Activated CD8-positive, alpha-beta T cell treated with anti-CD3 and anti-CD28 coated beads for 36 hours (primary cell): ENCODE measurements at regions not wholly inside any gene's neighbourhood (a gene's known extent, or its start where the extent isn't known, plus 50 kb on each side); places are given as distances from the start of the nearest gene placed in this dataset.

Experiments used
- ATAC-seq: fragments of 200-7000 bp; cut with Tn5 transposase; one replicate; pipeline ENCODE4 v1.10.0; 2021; ENCODE audit warnings: mild to moderate bottlenecking, moderate library complexity
- CTCF ChIA-PET: fragments of 350-600 bp; sonication (Branson Sonifier 250); formaldehyde crosslinking; loops from one replicate; lab custom pipeline; 2021; ENCODE audit warnings: antibody characterized with exemption; lab: Charles Lee
- POLR2A ChIA-PET: fragments of 350-600 bp; sonication (Branson Sonifier 250); formaldehyde crosslinking; loops from one replicate; lab custom pipeline; 2021; ENCODE audit warnings: antibody characterized with exemption; lab: Charles Lee
- DNase-seq: peaks from one replicate; pipeline ENCODE4 v3.0.0-alpha.2; 2020
- H3K27ac Mint-ChIP-seq: one replicate; pipeline ENCODE4 v1.8.0; 2021; ENCODE audit warnings: mild to moderate bottlenecking, mixed read lengths
- H3K27me3 Mint-ChIP-seq: one replicate; pipeline ENCODE4 v1.8.0; 2021; ENCODE audit warnings: mixed read lengths
- H3K36me3 Mint-ChIP-seq: one replicate; pipeline ENCODE4 v1.8.0; 2021; ENCODE audit warnings: low read depth, mixed read lengths
- H3K4me1 Mint-ChIP-seq: one replicate; pipeline ENCODE4 v1.8.0; 2021; ENCODE audit warnings: low read depth, mixed read lengths
- H3K4me3 Mint-ChIP-seq: one replicate; pipeline ENCODE4 v1.8.0; 2021; ENCODE audit warnings: mild to moderate bottlenecking, moderate library complexity, mixed read lengths
- H3K9me3 Mint-ChIP-seq: one replicate; pipeline ENCODE4 v1.8.0; 2021; ENCODE audit warnings: mixed read lengths
- intact Hi-C: fragments of 100-400 bp; cut with micrococcal nuclease; formaldehyde crosslinking; loops from one replicate; pipeline ENCODE4 v1.10.0; 2022
- TF ChIP-seq, protein P1 (sequence below): fragments of 200-600 bp; IDR thresholded peaks from one replicate; pipeline ENCODE4 v1.8.0; 2022; ENCODE audit warnings: antibody characterized with exemption, mild to moderate bottlenecking

DNA sequence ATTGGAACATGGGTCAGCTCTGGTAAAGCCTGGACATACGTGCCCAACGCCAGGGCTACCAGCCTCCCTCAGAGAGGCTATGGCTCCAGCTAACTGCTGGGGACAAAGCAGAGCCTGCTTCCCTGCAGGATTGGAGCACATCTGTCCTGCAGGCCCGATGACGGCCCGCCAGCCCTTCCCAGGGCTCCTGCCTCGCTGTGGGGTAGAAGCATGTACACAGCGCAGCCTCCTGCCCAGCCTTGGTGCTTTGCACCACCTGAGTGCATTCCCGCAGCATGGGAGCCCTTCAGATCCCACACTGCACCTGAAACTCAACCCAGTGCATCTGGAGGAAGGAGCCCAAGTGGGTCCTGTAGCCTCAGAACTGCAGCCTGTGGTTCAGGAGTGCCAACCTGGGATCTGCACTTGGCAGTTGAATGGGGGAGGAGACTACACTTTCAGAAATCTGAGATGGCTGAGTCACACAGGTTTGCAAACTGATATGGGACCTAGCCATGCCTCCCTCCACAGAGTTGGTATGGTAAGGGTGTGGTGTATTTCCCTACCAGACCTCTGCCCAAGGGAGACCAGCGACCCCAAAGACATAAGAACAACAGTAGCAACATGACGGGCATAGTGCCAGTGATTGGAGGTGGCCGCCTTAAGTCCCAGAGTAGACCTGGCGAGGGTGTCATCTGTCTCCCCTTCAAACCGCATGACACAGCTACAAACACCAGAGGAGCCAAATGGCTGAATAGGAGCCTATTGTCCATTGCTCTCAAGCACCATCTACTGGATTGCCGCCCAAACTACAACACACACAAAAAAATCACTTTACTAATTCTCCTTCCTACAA lies 273.9 kb upstream of the MIS18BP1 start:
- ATAC-seq, result no peak
- H3K27ac Mint-ChIP-seq, result no peak overlapping the region
- H3K36me3 Mint-ChIP-seq, result no peaks in the 10 kb centered on the region
- CTCF ChIA-PET, result interaction anchor here (1.0 to 1.6 kb wide), 2 partner anchors 10 to 101 kb away, joined by 3 to 4 read pairs; no protein-coding TSS in a partner anchor
- H3K4me3 Mint-ChIP-seq, result no peak overlapping the region
- TF ChIP-seq, protein P1, sequence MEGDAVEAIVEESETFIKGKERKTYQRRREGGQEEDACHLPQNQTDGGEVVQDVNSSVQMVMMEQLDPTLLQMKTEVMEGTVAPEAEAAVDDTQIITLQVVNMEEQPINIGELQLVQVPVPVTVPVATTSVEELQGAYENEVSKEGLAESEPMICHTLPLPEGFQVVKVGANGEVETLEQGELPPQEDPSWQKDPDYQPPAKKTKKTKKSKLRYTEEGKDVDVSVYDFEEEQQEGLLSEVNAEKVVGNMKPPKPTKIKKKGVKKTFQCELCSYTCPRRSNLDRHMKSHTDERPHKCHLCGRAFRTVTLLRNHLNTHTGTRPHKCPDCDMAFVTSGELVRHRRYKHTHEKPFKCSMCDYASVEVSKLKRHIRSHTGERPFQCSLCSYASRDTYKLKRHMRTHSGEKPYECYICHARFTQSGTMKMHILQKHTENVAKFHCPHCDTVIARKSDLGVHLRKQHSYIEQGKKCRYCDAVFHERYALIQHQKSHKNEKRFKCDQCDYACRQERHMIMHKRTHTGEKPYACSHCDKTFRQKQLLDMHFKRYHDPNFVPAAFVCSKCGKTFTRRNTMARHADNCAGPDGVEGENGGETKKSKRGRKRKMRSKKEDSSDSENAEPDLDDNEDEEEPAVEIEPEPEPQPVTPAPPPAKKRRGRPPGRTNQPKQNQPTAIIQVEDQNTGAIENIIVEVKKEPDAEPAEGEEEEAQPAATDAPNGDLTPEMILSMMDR, result peak; percentile 35
- POLR2A ChIA-PET, result no interaction called here
- H3K4me1 Mint-ChIP-seq, result no peaks in the 10 kb centered on the region
- no peaks in the 10 kb centered on the region for H3K27me3 Mint-ChIP-seq
- peaks cover 24% of the 10 kb centered on the region for H3K9me3 Mint-ChIP-seq
- intact Hi-C loops, result loop anchor here (10.0 kb wide), 1 partner anchor 92 kb away; no protein-coding TSS in a partner anchor
- DNase-seq, result peak; percentile 7

DNA sequence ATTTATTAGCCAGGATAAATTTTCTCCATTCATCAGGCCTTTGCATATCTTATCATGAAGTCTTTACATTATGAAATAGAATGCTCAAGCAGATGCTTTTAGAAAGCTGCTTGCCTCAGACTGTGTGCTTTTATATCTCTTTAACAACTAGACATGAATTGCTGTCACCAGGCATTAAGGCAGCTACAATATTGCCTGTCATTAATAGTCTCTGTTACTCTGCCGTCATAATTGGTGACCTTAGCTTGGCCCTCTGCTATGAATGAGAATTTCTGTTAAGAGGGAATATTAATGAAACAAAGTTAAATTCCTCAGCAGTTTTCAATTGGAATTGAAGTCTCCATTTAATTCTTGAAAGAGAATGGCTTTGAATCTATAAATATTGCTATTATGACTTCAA lies 266.8 kb upstream of the MIS18BP1 start:
- ChIA-PET POLR2A (no interaction called here), CTCF (no interaction called here)
- ATAC-seq (no peak), DNase-seq (no peak)
- no peak overlapping the region for H3K27ac Mint-ChIP-seq
- H3K36me3 Mint-ChIP-seq, result no peaks in the 10 kb centered on the region
- intact Hi-C loops, result loop anchor here (10.0 kb wide), 1 partner anchor 85 kb away; no protein-coding TSS in a partner anchor
- no peaks in the 10 kb centered on the region for H3K4me1 Mint-ChIP-seq
- peaks cover 8% of the 10 kb centered on the region for H3K9me3 Mint-ChIP-seq
- no peaks in the 10 kb centered on the region for H3K27me3 Mint-ChIP-seq
- TF ChIP-seq, protein P1, result no peak
- no peak overlapping the region for H3K4me3 Mint-ChIP-seq

DNA sequence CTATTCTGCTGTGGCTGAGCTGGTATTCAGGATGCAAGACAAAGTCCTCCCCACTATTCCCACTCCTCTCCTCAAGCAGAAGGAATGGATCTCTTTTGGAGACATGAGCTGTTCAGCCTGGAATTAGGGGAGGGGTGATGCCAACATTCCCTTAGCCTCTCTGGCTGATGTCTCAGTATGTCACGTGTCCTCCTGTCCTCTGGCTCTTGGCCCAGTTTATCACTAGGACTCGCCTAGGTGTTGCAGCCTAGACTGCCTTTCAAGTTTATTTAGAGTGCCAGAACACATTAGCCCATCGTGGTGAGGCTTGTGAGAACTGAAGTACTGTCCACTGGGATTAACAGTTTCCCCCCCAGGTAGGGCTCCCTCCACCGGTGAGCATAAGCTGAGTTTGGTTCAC lies 239.9 kb upstream of the MIS18BP1 start:
- intact Hi-C loops, result no loop called here
- H3K36me3 Mint-ChIP-seq, result no peaks in the 10 kb centered on the region
- H3K27ac Mint-ChIP-seq, result no peak overlapping the region
- ChIA-PET CTCF (no interaction called here), POLR2A (no interaction called here)
- H3K9me3 Mint-ChIP-seq, result peaks cover 9% of the 10 kb centered on the region
- TF ChIP-seq, protein P1, result no peak
- no peaks in the 10 kb centered on the region for H3K27me3 Mint-ChIP-seq
- no peaks in the 10 kb centered on the region for H3K4me1 Mint-ChIP-seq
- ATAC-seq (no peak), DNase-seq (no peak)
- H3K4me3 Mint-ChIP-seq, result no peak overlapping the region

DNA sequence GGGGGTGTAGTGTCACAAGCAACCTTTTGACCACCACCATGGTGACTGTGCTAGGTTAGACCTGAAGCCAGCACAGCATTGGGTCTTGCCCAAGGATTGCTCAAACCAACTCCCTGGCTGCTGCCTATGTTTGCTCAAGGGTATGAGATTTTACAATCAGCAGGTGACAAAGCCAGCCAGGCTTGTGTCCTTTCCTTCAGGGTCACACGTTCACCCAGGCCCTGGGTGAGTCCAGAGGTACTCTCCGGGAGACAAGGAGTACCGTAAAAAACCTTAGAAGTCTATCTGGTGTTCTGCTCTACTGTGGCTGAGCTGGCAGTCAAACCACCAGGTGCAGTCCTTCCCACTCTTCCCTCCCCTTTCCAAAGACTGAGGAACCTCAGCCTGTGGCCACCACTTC lies 238.9 kb upstream of the MIS18BP1 start:
- CTCF ChIA-PET, result no interaction called here
- H3K36me3 Mint-ChIP-seq, result no peaks in the 10 kb centered on the region
- no peaks in the 10 kb centered on the region for H3K27me3 Mint-ChIP-seq
- H3K4me1 Mint-ChIP-seq, result no peaks in the 10 kb centered on the region
- no peak overlapping the region for H3K4me3 Mint-ChIP-seq
- H3K27ac Mint-ChIP-seq, result no peak overlapping the region
- intact Hi-C loops, result no loop called here
- POLR2A ChIA-PET, result no interaction called here
- H3K9me3 Mint-ChIP-seq, result peaks cover 9% of the 10 kb centered on the region
- ATAC-seq, result no peak
- DNase-seq, result no peak
- TF ChIP-seq, protein P1, result no peak

DNA sequence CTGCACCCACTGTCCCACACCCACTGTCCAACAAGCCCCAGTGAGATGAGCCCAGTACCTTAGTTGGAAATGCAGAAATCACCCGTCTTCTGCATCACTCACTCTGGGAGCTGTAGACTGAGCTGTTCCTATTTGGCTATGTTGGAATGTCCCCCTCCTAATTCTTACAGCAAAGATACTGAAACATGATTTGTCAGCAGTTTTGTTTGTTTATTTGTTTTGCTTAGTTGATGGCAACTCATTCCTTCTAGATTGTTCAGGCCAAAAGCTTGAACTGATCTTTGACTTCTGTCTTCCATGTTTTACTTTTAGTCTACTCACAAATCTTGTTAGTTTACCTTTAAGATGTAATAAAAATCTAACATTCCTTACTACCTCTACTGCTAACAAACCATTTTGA lies 233.6 kb upstream of the MIS18BP1 start:
- ChIA-PET POLR2A (no interaction called here), CTCF (no interaction called here)
- no peak for DNase-seq
- H3K27me3 Mint-ChIP-seq, result no peaks in the 10 kb centered on the region
- intact Hi-C loops, result no loop called here
- no peak overlapping the region for H3K27ac Mint-ChIP-seq
- TF ChIP-seq, protein P1, result no peak
- ATAC-seq, result no peak
- H3K4me1 Mint-ChIP-seq, result no peaks in the 10 kb centered on the region
- H3K36me3 Mint-ChIP-seq, result no peaks in the 10 kb centered on the region
- no peak overlapping the region for H3K4me3 Mint-ChIP-seq
- peaks cover 25% of the 10 kb centered on the region for H3K9me3 Mint-ChIP-seq
